Activated CD4-positive, alpha-beta T cell treated with anti-CD3 and anti-CD28 coated beads, Interleukin-10, Interleukin-2, amounts not matched to agents 100 ng/mL and 50 ng/mL, durations not matched to agents 16 hours and 8 hours (primary cell): ENCODE measurements at regions not wholly inside any gene's neighbourhood (a gene's known extent, or its start where the extent isn't known, plus 50 kb on each side); places are given as distances from the start of the nearest gene placed in this dataset.

Source experiments
- DNase-seq: peaks from one replicate; pipeline ENCODE4 v3.0.0-alpha.2; 2020

- DNase-seq = no peak
Measured at GRCh38 chr6:44533421-44533820, 145.9 kb downstream of the CDC5L start.

- DNase-seq = no peak
Measured at GRCh38 chr6:44534291-44534690, 146.8 kb downstream of the CDC5L start.

GRCh38 chr6:44535446-44535845 is 147.9 kb downstream of the CDC5L start:
- DNase-seq = no peak

- DNase-seq = no peak
Measured at GRCh38 chr6:44535967-44536366, 148.5 kb downstream of the CDC5L start.

DNA sequence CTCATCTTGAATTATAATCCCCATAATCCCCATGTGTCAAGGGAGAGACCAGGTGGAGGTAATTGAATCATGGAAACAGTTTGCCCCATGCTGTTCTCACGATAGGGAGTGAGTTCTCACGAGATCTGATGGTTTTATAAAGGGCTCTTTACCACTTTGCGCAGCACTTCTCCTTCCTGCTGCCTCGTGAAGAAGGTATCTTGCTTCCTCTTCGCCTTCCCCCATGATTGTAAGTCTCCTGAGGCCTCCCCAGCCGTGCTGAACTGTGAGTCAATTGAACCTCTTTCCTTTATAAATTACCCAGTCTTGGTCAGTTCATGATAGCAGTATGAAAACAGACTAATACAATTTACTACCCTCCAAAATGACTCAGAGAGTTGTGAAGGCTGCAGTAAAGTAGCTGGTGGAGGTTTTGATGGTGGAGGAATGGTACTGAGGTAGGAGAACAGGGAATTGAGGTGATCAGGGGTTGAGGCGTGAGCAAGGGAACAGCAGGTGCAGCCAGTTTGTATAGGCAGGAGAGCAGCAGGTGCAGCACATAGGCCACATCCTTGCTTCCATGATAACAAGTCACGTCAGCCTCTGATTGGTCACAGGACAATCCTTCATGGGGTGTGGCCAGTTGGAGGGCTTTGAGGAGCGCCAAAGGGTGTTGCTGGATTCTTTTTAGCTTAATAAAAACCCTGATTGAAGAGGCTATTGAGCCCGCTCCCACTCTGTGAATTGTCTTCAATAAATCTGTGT is 150.0 kb downstream of the CDC5L start:
- no peak for DNase-seq

DNA sequence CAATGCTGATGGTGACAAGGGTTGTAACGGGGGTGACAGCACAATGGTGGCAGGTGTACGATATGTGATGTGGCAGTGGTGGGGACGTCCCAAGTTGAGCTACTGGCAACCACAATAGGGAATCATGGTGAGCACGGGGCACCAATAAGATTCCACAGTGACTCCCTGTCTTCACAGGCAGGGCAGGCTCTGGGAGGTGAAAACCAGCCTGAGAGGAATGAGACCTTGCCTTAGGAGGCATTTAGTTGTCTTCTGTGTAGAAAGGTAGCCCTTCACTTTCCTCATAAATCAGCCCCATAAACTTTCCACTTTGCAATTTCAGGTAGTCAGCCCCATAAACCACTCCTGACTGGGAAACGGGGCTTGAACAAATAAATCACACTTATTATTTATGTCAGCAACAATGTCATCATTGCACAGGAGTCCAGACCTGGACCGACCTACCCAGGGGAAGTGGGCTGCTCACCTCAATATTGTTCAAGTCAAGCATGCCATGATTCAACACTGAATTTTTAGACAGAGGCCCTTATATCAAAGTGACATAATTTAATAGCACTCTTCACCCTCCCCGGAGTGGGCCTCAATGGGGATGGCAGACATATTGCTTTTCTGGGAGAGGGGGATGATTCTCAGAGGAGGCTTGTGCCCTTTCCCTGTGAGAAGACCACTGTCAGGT is 150.8 kb downstream of the CDC5L start:
- no peak for DNase-seq

GRCh38 chr6:44538807-44539201 is 151.3 kb downstream of the CDC5L start:
- DNase-seq = no peak

GRCh38 chr6:44539701-44540355 is 152.3 kb downstream of the CDC5L start:
- no peak for DNase-seq

DNA sequence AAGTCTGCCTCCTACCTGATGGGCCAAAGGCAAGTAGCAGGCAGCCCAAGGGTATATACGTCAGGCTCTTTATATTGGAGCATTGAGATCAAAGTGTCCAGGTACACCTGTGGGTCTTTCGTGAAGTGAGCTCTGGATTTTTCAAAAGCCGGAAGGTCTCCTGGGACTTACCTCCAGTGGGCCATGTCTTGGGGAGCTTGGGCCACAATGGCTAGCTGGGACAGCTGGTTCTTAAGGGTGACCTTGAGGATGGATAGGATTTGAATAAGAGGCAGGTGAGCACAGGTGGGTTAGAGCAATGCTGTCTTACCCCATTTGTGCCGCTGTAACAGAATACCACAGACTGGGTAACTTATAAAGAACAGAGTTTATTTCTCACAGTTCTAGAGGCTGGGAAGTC is 153.4 kb downstream of the CDC5L start:
- no peak for DNase-seq

DNA sequence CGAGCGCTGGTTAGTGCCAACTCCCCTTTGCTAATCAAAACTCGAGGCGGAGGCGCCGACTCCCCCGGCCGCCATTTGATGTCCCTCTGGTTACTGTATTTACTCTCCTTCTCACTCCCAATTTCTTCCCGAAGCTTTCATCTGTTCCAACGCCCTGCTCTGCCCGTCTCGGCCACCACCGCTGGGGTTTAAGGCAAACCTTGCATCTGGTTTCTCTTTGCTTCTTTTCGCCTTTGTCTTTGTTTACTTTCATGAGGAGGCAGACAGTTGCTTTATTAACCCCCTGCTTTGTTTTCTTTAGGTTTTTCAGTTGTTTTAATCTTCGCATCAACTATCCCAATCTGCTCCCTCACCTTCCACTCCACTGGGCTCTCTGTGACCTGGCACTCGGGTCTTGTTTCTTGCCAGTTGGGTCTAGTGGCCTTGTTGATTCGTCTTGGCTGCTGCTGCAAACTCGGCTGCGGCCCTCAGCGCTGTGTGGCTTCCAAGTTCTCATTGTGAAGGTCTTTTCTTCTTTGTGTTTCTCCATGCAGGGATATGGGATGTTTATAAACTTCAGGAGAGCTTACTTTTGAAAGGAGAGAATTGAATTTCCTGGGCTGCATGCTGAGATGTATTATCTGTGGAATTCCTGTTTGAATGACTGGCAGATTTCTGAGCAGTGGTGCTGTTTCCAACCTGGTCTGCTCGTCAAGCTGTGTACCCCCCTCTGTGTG is 155.1 kb downstream of the CDC5L start:
- no peak for DNase-seq

GRCh38 chr6:44543664-44544063 is 156.2 kb downstream of the CDC5L start:
- DNase-seq = no peak

DNA sequence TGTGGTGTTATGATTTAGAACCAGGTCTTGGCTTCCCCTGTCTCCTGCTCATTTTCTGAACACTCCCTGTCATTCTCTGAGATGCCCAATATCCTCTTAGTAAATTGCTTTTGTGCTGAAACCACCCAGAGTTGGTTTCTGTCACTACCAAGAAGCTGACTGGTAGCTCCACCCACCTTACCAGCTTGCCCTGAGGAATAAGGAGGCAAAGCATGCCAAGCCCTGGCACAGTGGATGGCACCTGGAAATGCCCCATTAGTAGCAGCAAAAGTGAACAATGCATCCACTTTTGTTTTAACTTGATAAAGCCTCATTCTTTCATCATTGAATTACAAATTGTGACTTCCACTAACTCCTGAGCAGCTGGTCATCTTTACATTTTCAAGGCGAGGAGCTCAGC is 157.7 kb downstream of the CDC5L start:
- no peak for DNase-seq

DNA sequence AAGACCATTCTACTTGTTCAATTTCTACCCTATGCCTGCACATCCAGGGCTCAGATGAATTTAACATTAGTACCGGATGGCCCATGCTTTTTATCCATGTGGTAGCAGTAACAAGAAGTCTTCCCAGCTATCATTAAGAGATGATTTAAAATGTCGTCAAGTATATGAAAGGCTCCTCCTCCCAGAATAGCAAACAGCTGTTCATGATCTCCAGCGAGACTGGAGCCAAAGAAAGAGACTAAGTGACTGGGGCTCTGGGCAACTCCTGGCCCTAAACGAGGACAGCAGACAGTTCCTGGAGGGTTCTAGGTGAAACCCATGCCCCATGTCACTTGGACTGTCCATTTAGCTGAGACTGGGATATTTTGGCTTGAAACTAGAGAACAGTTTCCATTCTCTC is 160.8 kb downstream of the CDC5L start:
- DNase-seq = no peak

- DNase-seq = no peak
Measured at GRCh38 chr6:44549516-44549915, 162.0 kb downstream of the CDC5L start.

DNA sequence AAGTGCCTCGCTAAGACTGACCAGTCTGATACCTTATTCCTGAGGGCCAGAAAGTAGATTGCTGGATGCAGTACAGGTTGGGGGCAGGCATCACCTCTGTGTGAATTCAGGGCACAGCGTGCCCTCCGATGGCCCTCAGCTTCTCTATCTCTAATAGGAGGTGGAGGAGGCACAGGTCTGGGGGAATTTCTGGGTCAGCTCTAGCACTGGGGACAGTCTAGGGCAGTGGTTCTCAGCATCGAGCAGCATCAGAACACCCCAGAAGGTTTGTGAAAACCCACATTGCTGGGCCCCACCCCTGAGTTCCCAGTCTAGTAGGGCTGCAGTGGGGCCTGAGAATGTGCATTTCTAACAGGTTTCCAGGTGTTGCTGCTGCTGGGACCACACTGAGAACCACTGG is 166.7 kb downstream of the CDC5L start:
- DNase-seq = no peak

DNA sequence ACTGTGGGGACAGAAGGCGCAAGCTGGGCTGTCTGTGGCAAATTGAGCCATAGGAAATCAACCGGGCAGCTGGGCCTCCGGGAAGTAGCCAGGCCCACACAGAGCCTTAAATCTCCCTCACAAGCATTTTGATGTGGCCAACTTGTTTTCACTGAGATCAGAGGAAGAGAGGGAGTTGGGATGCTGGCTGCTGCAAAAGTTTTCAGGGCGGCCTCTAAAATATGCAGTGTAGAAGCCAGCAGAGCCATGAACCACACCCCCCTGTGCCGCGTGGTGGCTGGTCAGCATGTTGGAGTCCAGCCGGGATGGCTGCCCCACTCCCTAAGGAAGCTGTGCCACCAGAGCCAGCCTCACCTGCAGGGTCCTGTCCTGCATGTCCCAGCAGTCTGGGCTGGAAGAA is 167.4 kb downstream of the CDC5L start:
- DNase-seq = no peak

- no peak for DNase-seq
Measured at GRCh38 chr6:44556046-44556445, 168.5 kb downstream of the CDC5L start.

GRCh38 chr6:44558024-44558831 is 170.7 kb downstream of the CDC5L start:
- DNase-seq = no peak

- no peak for DNase-seq
Measured at GRCh38 chr6:44558832-44559251, 171.3 kb downstream of the CDC5L start.

- no peak for DNase-seq
Measured at GRCh38 chr6:44559486-44560270, 172.2 kb downstream of the CDC5L start.

GRCh38 chr6:44560458-44561059 is 173.1 kb downstream of the CDC5L start:
- no peak for DNase-seq
